Psoas muscle (tissue), 7 donors: ENCODE measurements at regions not wholly inside any gene's neighbourhood (a gene's known extent, or its start where the extent isn't known, plus 50 kb on each side); places are given as distances from the start of the nearest gene placed in this dataset.

Experiments
- ATAC-seq, 4 donors: fragments of 200-7000 bp; cut with Tn5 transposase; one replicate each; pipeline ENCODE4 v1.9.1; 2020; ENCODE audit warnings: moderate library complexity in 3 of 4, mild to moderate bottlenecking in 2 of 4
- DNase-seq, 2 donors: peaks; one replicate each; pipeline ENCODE4 v3.0.0-alpha.2; 2020
- H3K27ac ChIP-seq: fragments of 200-600 bp; one replicate; pipeline ENCODE4 v1.8.0; 2022
- H3K27me3 ChIP-seq, 3 donors: fragments of 200-600 bp in 1 of 3; one replicate each; pipeline versions ENCODE4 v1.6.1 to v1.8.0; 2013 to 2022; ENCODE audit warnings: low read length in 2 of 3, mild to moderate bottlenecking in 2 of 3, moderate library complexity in 1 of 3; ENCODE audit not compliant: insufficient read depth in 3 of 3
- H3K36me3 ChIP-seq, 2 donors: fragments of 200-600 bp in 1 of 2; one replicate each; pipeline versions ENCODE4 v1.6.1 to v1.8.0; 2013 to 2022; ENCODE audit warnings: low read depth in 1 of 2, mild to moderate bottlenecking in 1 of 2, moderate library complexity in 1 of 2; ENCODE audit not compliant: insufficient read depth in 1 of 2
- H3K4me1 ChIP-seq: fragments of 200-600 bp; one replicate; pipeline ENCODE4 v1.8.0; 2022
- H3K4me3 ChIP-seq: fragments of 200-600 bp; one replicate; pipeline ENCODE4 v1.8.0; 2022; ENCODE audit warnings: mild to moderate bottlenecking
- H3K9me3 ChIP-seq: fragments of 200-600 bp; one replicate; pipeline ENCODE4 v1.8.0; 2022
- WGBS, 3 donors: extraction: QIAGEN DNeasy Blood & Tissue Kit; methylation state at CpG; one replicate each; pipeline versions ENCODE4 v1.1.6 to v1.1.7; 2013; 5-methylcytosine and 5-hydroxymethylcytosine counted together
- intact Hi-C, 2 donors: fragments of 100-400 bp; cut with DNase I; formaldehyde crosslinking; loops; one replicate each; pipeline versions ENCODE4 v1.11.0 to v1.14.2; 2022
- TF ChIP-seq, protein P1 (sequence below): fragments of 200-600 bp; IDR thresholded peaks from one replicate; pipeline ENCODE4 v1.8.0; 2022; ENCODE audit warnings: antibody characterized with exemption
- donor health status: healthy with polysubstance abuse.
- donor health status: DM: no; HTN: no; CAD: no; lungs with moderate emphysema.
- donor health status: Bipolar disorder and iron deficiency.
- donor health status: healthy.
- donor health status: DM: yes; HTN: yes; CAD: no.
- donor health status: DM: no; HTN: no; CAD: no.
- donor health status: DM: yes; HTN: yes; CAD: no.

DNA sequence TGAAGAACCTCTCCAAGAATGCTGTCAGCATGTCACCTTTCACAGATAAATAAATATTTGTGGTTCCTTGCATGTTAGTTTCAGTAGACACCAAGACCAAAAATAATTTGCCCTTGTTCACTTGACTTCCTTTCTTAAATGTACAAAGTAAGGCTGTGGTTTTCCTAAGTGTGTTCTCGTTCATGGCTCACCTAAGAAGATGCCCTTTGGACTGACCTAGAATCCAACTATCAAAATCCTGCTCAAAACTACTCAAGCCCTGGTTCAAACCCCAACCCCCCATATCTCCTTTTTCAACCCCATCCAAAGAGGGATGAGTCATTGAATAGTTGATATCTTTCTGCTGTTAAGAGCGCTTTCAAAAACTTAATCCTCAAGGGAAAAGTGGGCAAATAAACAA is 247.8 kb upstream of the ZNF507 start:
- DNase-seq = no peak
- no peaks in the 10 kb centered on the region for H3K27me3 ChIP-seq
- 54 to 80% (median 60%) methylated on average over 2 of the region's 2 CpGs for WGBS, 3 donors
- H3K4me1 ChIP-seq = no peaks in the 10 kb centered on the region
- no peak overlapping the region for H3K27ac ChIP-seq
- intact Hi-C loops = no loop called here
- TF ChIP-seq, protein P1, sequence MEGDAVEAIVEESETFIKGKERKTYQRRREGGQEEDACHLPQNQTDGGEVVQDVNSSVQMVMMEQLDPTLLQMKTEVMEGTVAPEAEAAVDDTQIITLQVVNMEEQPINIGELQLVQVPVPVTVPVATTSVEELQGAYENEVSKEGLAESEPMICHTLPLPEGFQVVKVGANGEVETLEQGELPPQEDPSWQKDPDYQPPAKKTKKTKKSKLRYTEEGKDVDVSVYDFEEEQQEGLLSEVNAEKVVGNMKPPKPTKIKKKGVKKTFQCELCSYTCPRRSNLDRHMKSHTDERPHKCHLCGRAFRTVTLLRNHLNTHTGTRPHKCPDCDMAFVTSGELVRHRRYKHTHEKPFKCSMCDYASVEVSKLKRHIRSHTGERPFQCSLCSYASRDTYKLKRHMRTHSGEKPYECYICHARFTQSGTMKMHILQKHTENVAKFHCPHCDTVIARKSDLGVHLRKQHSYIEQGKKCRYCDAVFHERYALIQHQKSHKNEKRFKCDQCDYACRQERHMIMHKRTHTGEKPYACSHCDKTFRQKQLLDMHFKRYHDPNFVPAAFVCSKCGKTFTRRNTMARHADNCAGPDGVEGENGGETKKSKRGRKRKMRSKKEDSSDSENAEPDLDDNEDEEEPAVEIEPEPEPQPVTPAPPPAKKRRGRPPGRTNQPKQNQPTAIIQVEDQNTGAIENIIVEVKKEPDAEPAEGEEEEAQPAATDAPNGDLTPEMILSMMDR = no peak
- no peak overlapping the region for H3K4me3 ChIP-seq
- no peaks in the 10 kb centered on the region for H3K36me3 ChIP-seq
- no peak for ATAC-seq
- no peaks in the 10 kb centered on the region for H3K9me3 ChIP-seq

DNA sequence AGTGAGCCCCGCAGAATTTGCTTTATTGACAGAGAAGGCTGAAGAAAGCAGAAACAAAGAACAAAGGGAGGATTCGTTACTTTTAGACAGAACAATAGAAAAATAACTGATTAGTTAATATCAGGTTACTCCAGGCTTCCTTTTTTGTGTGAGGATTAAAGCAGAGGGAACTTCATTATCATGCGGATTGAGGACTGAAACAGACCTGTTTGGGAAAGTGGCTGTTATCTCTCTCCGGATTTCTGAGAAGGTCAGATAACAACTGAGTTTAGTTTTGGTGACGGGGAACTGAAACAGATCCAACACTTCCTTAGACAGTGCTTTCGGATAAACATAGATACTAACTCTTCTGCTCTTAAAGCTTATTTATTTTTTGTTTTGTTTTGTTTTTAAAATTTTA is 246.4 kb upstream of the ZNF507 start:
- no peaks in the 10 kb centered on the region for H3K9me3 ChIP-seq
- H3K4me3 ChIP-seq = no peak overlapping the region
- no peaks in the 10 kb centered on the region for H3K36me3 ChIP-seq
- TF ChIP-seq, protein P1 = no peak
- ATAC-seq = no peak
- intact Hi-C loops = no loop called here
- DNase-seq = no peak
- 36 to 38% (median 38%) methylated on average over 6 of the region's 6 CpGs for whole genome bisulfite sequencing, 3 donors
- H3K4me1 ChIP-seq = no peaks in the 10 kb centered on the region
- no peak overlapping the region for H3K27ac ChIP-seq
- H3K27me3 ChIP-seq = no peaks in the 10 kb centered on the region

DNA sequence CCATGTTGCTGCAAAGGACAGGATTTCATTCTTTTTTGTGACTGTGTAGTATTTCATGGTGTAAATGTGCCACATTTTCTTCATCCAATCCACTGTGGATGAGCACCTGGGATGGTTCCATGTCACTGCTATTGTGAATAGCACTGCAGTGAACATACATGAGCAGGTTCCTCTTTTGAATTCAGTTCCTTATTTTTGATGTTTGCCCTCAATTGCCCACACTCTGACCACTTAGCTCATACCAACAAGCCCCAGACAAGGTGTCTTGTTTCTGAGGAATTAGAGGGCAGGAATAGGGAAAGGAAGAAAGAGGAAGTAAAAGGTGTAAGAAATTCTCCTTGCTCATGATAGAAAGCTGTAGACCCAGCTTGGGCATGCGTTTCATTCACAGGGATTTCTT is 244.2 kb upstream of the ZNF507 start:
- H3K36me3 ChIP-seq = no peaks in the 10 kb centered on the region
- H3K4me3 ChIP-seq = no peak overlapping the region
- intact Hi-C loops = no loop called here
- WGBS, 3 donors = 87 to 92% (median 88%) methylated on average over 1 of the region's 1 CpG
- no peaks in the 10 kb centered on the region for H3K27me3 ChIP-seq
- DNase-seq = no peak
- H3K4me1 ChIP-seq = no peaks in the 10 kb centered on the region
- no peaks in the 10 kb centered on the region for H3K9me3 ChIP-seq
- no peak overlapping the region for H3K27ac ChIP-seq
- TF ChIP-seq, protein P1 = no peak
- ATAC-seq = no peak

DNA sequence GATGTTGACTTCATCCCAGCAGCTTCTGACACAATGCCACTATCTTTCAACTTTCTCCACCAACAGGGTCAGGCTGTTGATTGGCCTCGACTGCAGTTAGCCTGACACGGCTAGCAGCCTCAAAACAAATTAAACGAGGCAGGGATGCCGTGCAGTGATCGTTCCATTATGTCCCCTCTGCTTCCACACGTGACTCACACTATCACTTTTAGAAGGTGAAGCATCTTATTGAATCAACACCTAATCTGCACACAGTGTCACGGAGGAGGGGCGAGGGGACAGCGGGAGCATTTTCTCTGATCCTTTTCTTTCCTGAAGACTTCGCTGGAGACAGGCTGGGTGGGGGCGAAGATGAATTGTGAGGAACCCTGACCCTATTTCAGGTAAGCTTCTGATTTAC is 241.9 kb upstream of the ZNF507 start:
- 75 to 80% (median 78%) methylated on average over 11 of the region's 11 CpGs for WGBS, 3 donors
- intact Hi-C loops = no loop called here
- Histone ChIP-seq H3K36me3 (no peaks in the 10 kb centered on the region), H3K9me3 (no peaks in the 10 kb centered on the region), H3K4me1 (no peaks in the 10 kb centered on the region), H3K4me3 (no peak overlapping the region), H3K27ac (no peak overlapping the region), H3K27me3 (peaks cover 0 to 4% (median 0%) of the 10 kb centered on the region in 3 donors)
- DNase-seq (no peak), ATAC-seq (no peak)
- TF ChIP-seq, protein P1 = no peak

DNA sequence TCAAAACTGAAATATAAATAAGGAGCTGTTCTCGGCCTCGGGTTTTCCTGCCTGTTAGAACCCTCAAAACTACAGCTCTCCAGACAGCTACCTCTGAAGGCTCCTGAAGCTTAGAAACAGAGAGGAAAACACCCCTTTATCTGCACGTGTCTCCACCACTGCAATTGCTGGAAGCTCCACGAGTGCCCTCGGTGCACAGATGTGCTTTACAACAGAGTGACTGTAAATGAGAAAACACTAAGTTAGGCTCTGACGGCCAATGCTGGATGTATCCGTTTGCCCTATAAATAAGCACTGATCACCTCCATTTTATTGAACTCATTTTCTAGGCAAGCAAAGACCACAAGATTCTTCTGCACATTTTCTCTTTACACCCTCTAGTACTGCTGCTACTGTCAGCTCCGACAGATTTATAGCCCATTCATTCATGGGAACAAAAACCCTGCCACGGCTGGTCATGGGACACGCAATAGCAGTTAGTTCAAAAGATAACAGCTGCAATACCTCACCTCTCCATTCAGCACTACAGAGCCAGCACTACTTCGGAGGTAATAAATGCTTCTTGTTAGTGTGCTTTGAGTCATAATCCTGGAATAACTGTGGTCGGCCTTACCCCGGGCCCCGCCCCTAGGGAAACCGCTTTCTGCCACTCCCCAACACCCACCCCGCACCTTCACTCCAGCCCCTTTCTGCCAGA is 241.1 kb upstream of the ZNF507 start:
- Histone ChIP-seq H3K27me3 (peaks cover 0 to 4% (median 0%) of the 10 kb centered on the region in 3 donors), H3K27ac (no peak overlapping the region), H3K4me1 (no peaks in the 10 kb centered on the region), H3K36me3 (no peaks in the 10 kb centered on the region), H3K9me3 (no peaks in the 10 kb centered on the region), H3K4me3 (no peak overlapping the region)
- DNase-seq = no peak
- 31 to 32% (median 31%) methylated on average over 16 of the region's 16 CpGs for WGBS, 3 donors
- intact Hi-C loops = no loop called here
- TF ChIP-seq, protein P1 = no peak
- ATAC-seq = no peak
